NCI-H748 (cell line): ENCODE measurements at regions not wholly inside any gene's neighbourhood (a gene's known extent, or its start where the extent isn't known, plus 50 kb on each side); places are given as distances from the start of the nearest gene placed in this dataset.

Experiments used
- DNase-seq: peaks from one replicate; lab custom pipeline; 2025; ENCODE audit not compliant: unreplicated experiment; lab: John Stamatoyannopoulos, UW

- DNase-seq = no peak
Observed at GRCh38 chr11:130609121-130610035, 160.9 kb downstream of the ADAMTS15 start.

- no peak for DNase-seq
Observed at GRCh38 chr11:130611791-130612251, 163.4 kb downstream of the ADAMTS15 start.

GRCh38 chr11:130612291-130612851, 163.9 kb downstream of the ADAMTS15 start:
- DNase-seq = no peak

GRCh38 chr11:130613396-130613795, 165.0 kb downstream of the ADAMTS15 start:
- no peak for DNase-seq

- DNase-seq = no peak
Observed at GRCh38 chr11:130614591-130614990, 166.1 kb downstream of the ADAMTS15 start.

- no peak for DNase-seq
Observed at GRCh38 chr11:130615561-130615960, 167.1 kb downstream of the ADAMTS15 start.

GRCh38 chr11:130616573-130616972, 168.1 kb downstream of the ADAMTS15 start:
- DNase-seq = no peak

GRCh38 chr11:130617001-130617400, 168.6 kb downstream of the ADAMTS15 start:
- DNase-seq = no peak

- DNase-seq = no peak
Observed at GRCh38 chr11:130620548-130620947, 172.1 kb downstream of the ADAMTS15 start.

GRCh38 chr11:130622141-130622542, 173.7 kb downstream of the ADAMTS15 start:
- peak; percentile 63 for DNase-seq

- no peak for DNase-seq
Observed at GRCh38 chr11:130623670-130624668, 175.5 kb downstream of the ADAMTS15 start.

- DNase-seq = no peak
Observed at GRCh38 chr11:130624971-130625544, 176.6 kb downstream of the ADAMTS15 start.

GRCh38 chr11:130625578-130626306, 177.3 kb downstream of the ADAMTS15 start:
- no peak for DNase-seq

GRCh38 chr11:130629039-130629438, 180.6 kb downstream of the ADAMTS15 start:
- no peak for DNase-seq

GRCh38 chr11:130631119-130631518, 182.7 kb downstream of the ADAMTS15 start:
- DNase-seq = no peak

GRCh38 chr11:130633466-130633865, 185.0 kb downstream of the ADAMTS15 start:
- DNase-seq = no peak

- DNase-seq = no peak
Observed at GRCh38 chr11:130634186-130634585, 185.7 kb downstream of the ADAMTS15 start.

GRCh38 chr11:130634961-130635473, 186.6 kb downstream of the ADAMTS15 start:
- peak; percentile 76 for DNase-seq

GRCh38 chr11:130635937-130636630, 187.6 kb downstream of the ADAMTS15 start:
- no peak for DNase-seq
